ENCODE measurements at regions not wholly inside any gene's neighbourhood (a gene's known extent, or its start where the extent isn't known, plus 50 kb on each side); places are given as distances from the start of the nearest gene placed in this dataset.

GRCh38 chr12:124677552-124678356 lies 110.3 kb upstream of the NCOR2 start:
- FAIRE-seq (no peak), ATAC-seq (no peak), DNase-seq (ENCODE audit: low read depth, low spot score) (no peak)
- no peak overlapping the region for H3K9ac ChIP-seq (ENCODE audit: control insufficient read depth, insufficient read depth, low read length)
- peaks cover 6% of the 10 kb centered on the region for H3K4me1 ChIP-seq (ENCODE audit: control insufficient read depth, insufficient read depth, low read length)
- no peak overlapping the region for H3K4me3 ChIP-seq
- RAD21 ChIA-PET (ENCODE audit: unreplicated experiment) = no interaction called here
- H3K79me2 ChIP-seq (ENCODE audit: control insufficient read depth, insufficient read depth, low read length) = no peaks in the 10 kb centered on the region
- no peaks in the 10 kb centered on the region for H3K36me3 ChIP-seq (ENCODE audit: control insufficient read depth in 2 of 2, insufficient read depth in 2 of 2, low read length in 1 of 2)
- POLR2A ChIA-PET = no interaction called here
- H2AFZ ChIP-seq (ENCODE audit: control insufficient read depth, low read depth, low read length) = no peak overlapping the region
- WGBS (ENCODE audit: insufficient coverage, insufficient replicate concordance, low lambda C conversion rate, missing lambda C conversion rate) = 77% methylated on average over 21 of the region's 21 CpGs
- intact Hi-C loops (cut with micrococcal nuclease; ENCODE audit: unreplicated experiment) (no loop called here), in situ Hi-C loops (cut with MboI) (no loop called here)
- CTCF ChIA-PET = no interaction called here
- SMC1A ChIA-PET (ENCODE audit: uncharacterized antibody, unreplicated experiment) = interaction anchor here (1.1 to 2.0 kb wide), 2 partner anchors 16 to 655 kb away, joined by 3 to 5 read pairs; no protein-coding TSS in a partner anchor
- H3K27ac ChIP-seq (ENCODE audit: control insufficient read depth, insufficient read depth) = no peak overlapping the region
- H3K9me3 ChIP-seq (replicated peaks; ENCODE audit: control insufficient read depth, insufficient read depth, low read length) = no peaks in the 10 kb centered on the region
- no peak overlapping the region for H3K4me2 ChIP-seq (ENCODE audit: control insufficient read depth, insufficient read depth)
- BruUV-seq (replicated peaks) = no TSS peak
- H4K20me1 ChIP-seq (ENCODE audit: control insufficient read depth, insufficient read depth) = no peaks in the 10 kb centered on the region
- 0 out of 4 replicates have a peak, but pooled peaks cover 0 to 3% of the 10 kb centered on the region in 2 experiments for H3K27me3 ChIP-seq (replicated peaks in 1 of 2; ENCODE audit: control insufficient read depth in 2 of 2, insufficient read depth in 2 of 2, low read length in 1 of 2)
- TF ChIP-seq, protein P1, sequence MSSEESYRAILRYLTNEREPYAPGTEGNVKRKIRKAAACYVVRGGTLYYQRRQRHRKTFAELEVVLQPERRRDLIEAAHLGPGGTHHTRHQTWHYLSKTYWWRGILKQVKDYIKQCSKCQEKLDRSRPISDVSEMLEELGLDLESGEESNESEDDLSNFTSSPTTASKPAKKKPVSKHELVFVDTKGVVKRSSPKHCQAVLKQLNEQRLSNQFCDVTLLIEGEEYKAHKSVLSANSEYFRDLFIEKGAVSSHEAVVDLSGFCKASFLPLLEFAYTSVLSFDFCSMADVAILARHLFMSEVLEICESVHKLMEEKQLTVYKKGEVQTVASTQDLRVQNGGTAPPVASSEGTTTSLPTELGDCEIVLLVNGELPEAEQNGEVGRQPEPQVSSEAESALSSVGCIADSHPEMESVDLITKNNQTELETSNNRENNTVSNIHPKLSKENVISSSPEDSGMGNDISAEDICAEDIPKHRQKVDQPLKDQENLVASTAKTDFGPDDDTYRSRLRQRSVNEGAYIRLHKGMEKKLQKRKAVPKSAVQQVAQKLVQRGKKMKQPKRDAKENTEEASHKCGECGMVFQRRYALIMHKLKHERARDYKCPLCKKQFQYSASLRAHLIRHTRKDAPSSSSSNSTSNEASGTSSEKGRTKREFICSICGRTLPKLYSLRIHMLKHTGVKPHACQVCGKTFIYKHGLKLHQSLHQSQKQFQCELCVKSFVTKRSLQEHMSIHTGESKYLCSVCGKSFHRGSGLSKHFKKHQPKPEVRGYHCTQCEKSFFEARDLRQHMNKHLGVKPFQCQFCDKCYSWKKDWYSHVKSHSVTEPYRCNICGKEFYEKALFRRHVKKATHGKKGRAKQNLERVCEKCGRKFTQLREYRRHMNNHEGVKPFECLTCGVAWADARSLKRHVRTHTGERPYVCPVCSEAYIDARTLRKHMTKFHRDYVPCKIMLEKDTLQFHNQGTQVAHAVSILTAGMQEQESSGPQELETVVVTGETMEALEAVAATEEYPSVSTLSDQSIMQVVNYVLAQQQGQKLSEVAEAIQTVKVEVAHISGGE (CRISPR knock-in tag; IDR thresholded peaks at IDR 0.05) = no peak
- TF ChIP-seq STAT3 (IDR thresholded peaks at IDR 0.05; ENCODE audit: low read depth, low read length) = no peak
- TF ChIP-seq RAD51 (IDR thresholded peaks at IDR 0.05) = no peak
- TF ChIP-seq ZNF592 (IDR thresholded peaks at IDR 0.05) = no peak
- TF ChIP-seq CEBPZ (IDR thresholded peaks at IDR 0.05; ENCODE audit: low read depth, low read length) = no peak
- no peak for TF ChIP-seq EZH2 (IDR thresholded peaks at IDR 0.05; ENCODE audit: borderline replicate concordance, control insufficient read depth, low read depth, low read length)
- no peak for TF ChIP-seq E2F8 (IDR thresholded peaks at IDR 0.05; ENCODE audit: low read depth, partially characterized antibody)
- no peak for TF ChIP-seq NBN (IDR thresholded peaks at IDR 0.05)
